ENCODE measurements at regions not wholly inside any gene's neighbourhood (a gene's known extent, or its start where the extent isn't known, plus 50 kb on each side); places are given as distances from the start of the nearest gene placed in this dataset.
"Not testable (repeated sequence)": the region's sequence is repeated elsewhere in the genome, so short reads cannot be mapped to it uniquely, and the experiment has no call there.

GRCh38 chr4:13985837-13986236, 358.3 kb upstream of the BOD1L1 start:
- no peak for DNase-seq (ENCODE audit: low spot score)

- DNase-seq (ENCODE audit: low spot score), result no peak
These were observed 359.0 kb upstream of the BOD1L1 start for GRCh38 chr4:13986548-13986947.

- no peak for DNase-seq (ENCODE audit: low spot score)
These were observed 361.1 kb upstream of the BOD1L1 start for GRCh38 chr4:13988353-13989305.

DNA sequence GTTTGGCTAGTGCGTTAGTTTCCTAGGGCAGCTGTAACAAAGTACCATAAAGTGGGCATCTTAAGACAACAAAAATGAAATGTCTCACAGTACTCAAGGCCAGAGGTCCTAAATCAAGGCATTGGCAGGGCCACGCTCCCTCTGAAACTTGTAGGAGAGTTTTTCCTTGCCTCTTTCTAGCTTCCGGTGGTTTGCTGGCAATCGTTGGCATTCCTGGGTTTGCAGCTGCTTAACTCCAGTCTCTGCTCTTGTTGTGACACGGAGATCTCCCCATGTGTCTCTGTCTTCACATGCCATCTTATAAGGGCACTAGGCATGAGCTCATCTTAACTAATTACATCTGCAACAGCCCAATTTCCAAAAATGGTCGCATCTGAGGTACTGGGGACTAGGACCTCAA, 362.0 kb upstream of the BOD1L1 start:
- DNase-seq (ENCODE audit: low spot score), result no peak

- no peak for DNase-seq (ENCODE audit: low spot score)
These were observed 363.4 kb upstream of the BOD1L1 start for GRCh38 chr4:13990596-13991589.

DNA sequence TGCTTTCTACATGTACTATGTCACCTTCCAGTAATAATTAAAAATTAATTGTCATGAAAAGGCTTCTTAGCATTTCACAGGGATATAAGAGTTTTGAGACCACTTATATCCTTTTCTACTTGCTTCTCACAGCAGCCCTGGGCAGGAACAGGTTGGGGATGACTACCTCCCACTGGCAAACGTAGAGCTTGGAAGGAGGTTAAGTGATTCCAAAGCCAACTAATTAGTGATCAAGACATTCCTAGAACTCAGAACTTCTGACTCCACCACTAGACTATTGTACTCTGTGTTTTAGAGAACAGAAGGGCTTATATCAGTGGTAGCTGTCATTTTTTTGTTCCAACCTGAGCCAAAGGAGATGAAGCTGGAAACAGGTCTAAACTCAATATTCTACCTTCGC, 364.5 kb upstream of the BOD1L1 start:
- no peak for DNase-seq (ENCODE audit: low spot score)

GRCh38 chr4:13992975-13993520, 365.5 kb upstream of the BOD1L1 start:
- no peak for DNase-seq (ENCODE audit: low spot score)

DNA sequence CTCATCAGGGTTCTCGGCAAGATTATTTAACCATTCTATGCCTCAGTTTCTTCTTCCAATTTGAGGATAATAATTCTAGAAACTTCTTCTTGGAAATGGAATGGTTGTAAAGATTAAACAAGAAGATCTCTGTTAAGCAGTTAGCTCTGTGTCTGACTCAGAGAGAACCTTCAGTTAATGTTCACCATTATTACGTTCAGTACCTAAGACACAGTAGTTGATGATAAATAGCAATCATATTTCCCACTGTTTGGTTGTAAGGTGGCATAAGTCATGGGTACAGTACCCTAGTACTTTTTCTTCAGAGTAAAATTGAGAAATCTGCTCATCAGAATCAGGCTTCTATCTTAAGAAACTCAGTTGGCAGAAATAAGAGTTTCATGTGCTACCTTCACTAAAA, 366.5 kb upstream of the BOD1L1 start:
- no peak for DNase-seq (ENCODE audit: low spot score)

DNA sequence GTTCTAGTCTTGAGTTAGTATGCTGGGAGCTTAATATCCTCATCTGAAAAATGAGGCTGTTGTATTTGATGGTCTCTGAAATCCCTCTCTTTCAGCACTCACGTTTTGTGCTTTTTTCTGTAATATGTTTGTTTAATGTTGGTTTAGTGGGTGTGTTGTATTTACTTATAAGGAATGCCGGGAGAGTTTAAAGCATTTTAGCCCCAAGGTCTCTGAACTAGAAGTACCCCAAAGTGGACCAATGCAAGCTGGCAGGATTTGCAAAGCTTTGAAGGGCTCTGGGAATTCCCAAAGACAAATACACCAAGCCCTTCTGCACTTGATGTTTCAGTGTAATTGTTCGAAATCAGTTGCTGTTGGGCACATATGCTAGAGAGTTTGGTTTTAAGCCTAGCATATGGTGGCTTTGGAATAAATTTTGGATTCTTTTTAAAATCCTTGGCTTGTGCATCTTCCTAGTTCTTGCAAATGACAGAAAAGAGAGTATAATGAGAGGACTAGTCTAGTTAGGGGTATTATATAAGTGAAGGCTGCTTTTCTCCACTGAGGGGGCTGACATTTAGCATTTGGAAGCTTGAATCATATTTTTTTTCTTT, 371.4 kb upstream of the BOD1L1 start:
- DNase-seq (ENCODE audit: low spot score), result no peak

DNA sequence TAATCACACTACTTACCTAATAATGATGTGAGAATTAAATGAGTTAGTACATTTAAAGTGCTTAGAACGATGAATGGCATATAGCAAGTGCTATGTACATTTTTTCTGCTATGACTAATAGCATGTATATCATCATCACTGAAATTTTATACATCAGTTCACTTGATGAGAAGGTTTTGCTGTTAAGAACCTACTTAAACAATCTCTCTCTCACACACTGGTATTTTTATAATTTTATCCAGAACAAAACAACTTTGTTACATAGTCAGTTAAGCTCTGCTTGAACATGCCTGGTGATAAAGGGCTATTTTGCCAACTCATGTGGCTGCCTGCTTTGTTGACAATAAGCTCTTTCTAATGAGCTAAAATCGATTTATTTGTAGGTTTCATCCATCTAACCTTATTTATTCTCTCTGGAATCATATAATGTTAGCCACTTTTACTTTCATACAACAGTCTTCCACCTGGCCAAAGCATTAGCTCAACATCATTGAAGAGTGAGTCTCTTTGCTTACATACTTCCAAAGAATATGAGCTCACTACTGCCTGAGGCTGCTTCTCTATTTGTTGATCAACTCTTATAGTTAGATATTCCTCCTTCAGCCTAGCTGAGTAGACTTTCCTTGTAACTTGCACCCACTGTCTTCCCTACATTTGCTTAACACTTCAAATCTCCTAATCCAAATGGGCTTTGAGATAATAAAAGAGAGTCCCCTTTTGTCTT, 372.7 kb upstream of the BOD1L1 start:
- DNase-seq (ENCODE audit: low spot score), result no peak

DNA sequence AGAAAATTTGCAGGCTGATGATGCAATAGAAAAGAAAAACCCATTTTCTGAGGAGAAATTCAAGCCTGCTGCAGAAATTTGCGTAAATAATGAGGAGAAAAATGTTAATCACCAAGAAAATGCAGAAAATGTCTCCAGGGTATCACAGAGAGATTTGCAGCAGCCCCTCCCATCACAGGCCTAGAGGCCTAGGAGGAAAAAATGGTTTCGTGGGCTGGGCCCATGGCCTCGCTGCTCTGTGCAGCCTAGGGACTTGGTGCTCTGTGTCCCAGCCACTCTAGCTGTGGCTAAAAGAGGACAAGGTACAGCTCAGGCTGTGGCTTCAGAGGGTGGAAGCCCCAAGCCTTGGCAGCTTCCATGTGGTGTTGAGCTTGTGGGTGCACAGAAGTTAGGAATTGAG, 374.8 kb upstream of the BOD1L1 start:
- not testable (repeated sequence) for DNase-seq (ENCODE audit: low spot score)

DNA sequence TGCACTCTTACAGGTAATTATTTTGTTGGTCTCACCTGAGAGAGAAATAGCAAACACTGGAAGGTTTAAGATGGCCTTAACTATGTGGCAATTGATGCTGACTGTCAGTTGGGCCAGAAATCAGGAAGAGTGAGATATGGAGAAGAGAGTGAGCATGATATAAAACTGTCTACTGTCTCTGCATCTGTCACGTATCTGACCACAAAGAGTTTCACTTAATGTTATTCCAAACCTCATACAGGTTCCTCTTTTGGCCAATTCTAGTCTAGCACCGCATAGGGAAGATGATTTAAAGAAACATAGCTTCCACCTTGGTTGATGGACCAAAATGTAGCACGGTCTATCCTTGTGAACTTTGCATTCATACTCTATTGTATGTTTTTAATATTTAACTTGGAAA, 381.0 kb upstream of the BOD1L1 start:
- DNase-seq (ENCODE audit: low spot score), result no peak

GRCh38 chr4:14018191-14018853, 390.8 kb upstream of the BOD1L1 start:
- no peak for DNase-seq (ENCODE audit: low spot score)

GRCh38 chr4:14022456-14022855, 394.9 kb upstream of the BOD1L1 start:
- no peak for DNase-seq (ENCODE audit: low spot score)

GRCh38 chr4:14023036-14023435, 395.5 kb upstream of the BOD1L1 start:
- DNase-seq (ENCODE audit: low spot score), result no peak

DNA sequence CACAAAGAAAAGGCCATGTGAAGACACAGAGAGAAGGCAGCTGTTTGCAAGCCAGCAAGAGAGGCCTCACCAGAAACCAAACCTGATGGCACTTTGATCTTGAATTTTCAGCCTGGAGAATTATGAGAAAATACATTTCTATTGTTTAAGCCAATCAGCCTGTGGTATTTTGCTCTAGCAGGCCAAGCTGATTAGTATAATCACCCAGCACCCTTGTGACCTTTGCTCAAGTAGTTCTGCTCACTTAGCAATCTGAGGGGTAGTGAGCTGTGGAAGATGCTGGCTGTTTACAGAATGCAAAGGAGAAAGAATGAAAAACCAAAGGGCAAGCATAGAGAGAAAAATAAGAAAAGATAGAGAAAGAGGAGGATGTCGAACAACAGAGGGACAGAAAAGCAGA, 396.4 kb upstream of the BOD1L1 start:
- DNase-seq (ENCODE audit: low spot score), result no peak

DNA sequence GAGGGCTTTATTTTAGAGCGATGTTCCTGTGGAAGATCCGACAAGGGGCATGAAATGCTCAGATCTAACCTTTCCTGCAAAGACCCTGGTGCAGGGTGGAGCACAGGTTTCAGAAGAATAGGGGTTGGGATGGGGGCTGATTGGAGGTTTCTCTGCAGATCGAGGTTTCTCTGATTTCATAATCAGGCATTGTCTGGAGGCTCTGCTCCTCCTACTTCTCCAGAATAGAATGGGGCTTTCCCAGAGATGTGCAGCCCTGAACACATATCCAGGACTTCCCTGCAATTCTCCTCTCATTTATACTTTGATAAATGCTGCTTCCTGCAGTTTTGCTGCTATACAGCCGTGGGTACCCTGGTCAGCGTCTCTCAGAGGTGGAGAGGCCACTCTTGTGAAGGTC, 397.6 kb upstream of the BOD1L1 start:
- no peak for DNase-seq (ENCODE audit: low spot score)

GRCh38 chr4:14025891-14026290, 398.4 kb upstream of the BOD1L1 start:
- no peak for DNase-seq (ENCODE audit: low spot score)

DNA sequence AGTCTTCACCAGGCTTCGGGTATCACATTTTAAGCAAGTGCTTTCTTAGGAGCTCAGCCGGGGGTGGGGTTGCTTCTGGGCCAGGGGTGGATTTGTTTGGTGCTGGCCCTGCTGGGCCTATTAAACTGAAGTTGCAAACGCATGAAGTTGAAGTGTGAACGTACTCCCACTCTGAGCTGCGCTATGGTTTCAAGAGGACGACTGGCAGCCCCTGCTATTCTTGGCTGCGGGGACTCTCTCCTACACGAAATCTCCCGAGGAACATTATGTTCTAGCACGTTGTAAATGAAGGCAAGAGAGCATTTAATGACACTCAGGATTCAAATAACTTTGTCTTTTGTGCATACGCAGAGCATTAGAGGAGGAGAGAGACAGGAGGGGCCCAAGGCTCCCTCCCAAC, 401.3 kb upstream of the BOD1L1 start:
- DNase-seq (ENCODE audit: low spot score), result no peak

- DNase-seq (ENCODE audit: low spot score), result no peak
These were observed 407.6 kb upstream of the BOD1L1 start for GRCh38 chr4:14035076-14035475.

GRCh38 chr4:14043203-14043602, 415.7 kb upstream of the BOD1L1 start:
- no peak for DNase-seq (ENCODE audit: low spot score)

All from hematopoietic multipotent progenitor cell treated with erythropoietin and hydrocortisone succinate and interleukin-3 and kit ligand, for 17 days (in vitro differentiated cells).